SH-SY5Y (cell line): ENCODE measurements at regions not wholly inside any gene's neighbourhood (a gene's known extent, or its start where the extent isn't known, plus 50 kb on each side); places are given as distances from the start of the nearest gene placed in this dataset.

Experiments
- GATA2 ChIP-seq: IDR thresholded peaks from 2 replicates; pipeline ENCODE4 v1.6.1; 2011; ENCODE audit warnings: mild to moderate bottlenecking, low read depth, low read length
- GATA3 ChIP-seq: IDR thresholded peaks from 2 replicates; pipeline ENCODE4 v1.6.1; 2011; ENCODE audit warnings: low read depth, mild to moderate bottlenecking, low read length, moderate library complexity

DNA sequence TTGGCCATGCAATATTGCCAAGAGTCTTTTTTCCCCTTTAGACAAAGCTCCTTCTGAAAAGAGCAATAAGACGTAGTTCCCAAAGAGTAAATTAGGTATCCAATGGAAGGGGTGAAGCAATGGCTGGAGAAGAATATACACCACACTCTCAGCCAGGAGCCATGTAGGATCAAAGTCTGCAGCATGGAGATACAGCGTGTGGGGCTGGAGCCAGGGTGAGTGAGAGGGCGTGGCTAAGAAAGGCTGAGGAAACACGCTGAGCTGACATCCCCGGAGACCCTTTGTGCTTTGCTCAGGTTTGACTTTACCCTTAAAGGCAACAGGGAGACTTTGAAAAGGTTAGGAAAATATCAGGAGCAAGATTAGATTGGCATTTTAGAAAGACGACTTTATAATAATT, 87.1 kb upstream of the ELL2 start:
- TF ChIP-seq GATA2 (no peak), GATA3 (no peak)

DNA sequence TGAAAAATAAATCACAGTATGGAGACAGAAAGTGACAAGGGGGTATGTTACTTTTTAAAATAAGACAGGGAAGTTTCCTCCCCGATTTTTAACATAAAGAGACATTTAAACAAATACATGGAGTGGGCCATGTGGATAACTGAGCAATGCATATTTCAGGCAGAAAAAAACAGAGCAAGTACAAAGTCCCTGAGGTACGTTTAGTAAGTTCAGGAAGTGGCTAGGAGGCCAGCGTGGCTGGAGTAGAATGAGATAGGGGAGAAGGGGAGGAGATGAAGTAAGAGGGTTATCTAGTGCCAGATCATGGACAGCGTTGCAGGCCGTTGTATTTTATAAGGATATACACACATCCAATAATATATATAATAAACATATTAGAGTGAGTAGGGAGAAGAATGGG, 84.2 kb upstream of the ELL2 start:
- TF ChIP-seq GATA2 (no peak), GATA3 (no peak)

DNA sequence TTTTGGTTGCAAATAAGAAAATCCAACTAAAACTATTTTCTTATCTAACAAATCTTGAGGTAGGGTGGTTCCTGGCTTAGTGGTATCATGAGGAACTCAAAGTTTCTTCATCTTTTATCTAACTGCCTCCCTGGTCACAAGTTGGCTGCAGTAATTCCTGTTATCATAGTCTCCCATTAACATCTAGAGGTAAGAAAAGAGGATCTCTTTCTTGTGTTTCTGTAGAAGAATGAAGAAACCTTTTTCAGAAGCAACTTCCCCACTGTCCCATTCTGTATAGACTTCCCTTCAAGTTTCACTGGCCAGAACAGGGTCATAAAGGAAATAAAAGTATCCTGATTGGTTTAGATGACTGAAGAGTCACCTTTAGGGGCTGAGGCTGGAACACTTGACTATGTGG, 81.8 kb upstream of the ELL2 start:
- no peak for TF ChIP-seq GATA2
- TF ChIP-seq GATA3 = no peak

DNA sequence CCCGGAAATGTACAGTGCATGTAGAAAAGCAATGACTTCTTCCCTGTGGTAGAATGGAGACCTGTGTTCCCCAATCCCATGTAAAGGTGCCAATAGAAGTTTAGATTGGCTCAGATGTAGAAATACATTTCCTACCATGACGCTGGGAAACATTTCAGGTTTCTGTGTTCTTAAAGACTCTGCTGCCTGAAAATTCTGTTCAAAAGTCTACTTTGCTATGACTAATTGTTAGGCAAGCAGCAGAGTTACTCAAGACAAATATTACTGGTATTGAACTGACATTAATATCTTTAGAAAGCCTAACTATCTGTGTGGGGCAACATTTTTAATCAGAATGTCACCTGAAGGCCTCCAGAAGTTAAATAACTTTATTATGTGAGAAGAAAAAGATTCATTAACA, 75.5 kb upstream of the ELL2 start:
- TF ChIP-seq GATA2 (no peak), GATA3 (no peak)

DNA sequence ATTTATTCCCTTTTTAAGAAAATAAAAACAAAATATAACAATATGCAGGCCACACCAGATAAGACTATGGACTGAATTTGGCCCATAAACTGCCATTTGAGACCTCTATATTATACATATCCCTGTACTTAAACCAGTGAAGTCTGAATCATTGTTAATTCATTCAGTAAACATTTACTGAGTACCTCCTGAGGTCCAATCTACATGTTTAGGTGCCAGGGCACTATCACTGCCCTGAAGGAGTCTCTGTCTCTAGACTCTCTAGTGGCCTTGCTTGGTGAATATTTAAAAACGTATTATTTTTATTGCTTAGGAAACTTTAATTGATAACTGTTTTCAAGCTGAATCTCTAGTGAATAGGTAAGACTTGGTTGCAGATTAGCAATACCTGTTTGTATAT, 74.7 kb upstream of the ELL2 start:
- no peak for TF ChIP-seq GATA3
- no peak for TF ChIP-seq GATA2

DNA sequence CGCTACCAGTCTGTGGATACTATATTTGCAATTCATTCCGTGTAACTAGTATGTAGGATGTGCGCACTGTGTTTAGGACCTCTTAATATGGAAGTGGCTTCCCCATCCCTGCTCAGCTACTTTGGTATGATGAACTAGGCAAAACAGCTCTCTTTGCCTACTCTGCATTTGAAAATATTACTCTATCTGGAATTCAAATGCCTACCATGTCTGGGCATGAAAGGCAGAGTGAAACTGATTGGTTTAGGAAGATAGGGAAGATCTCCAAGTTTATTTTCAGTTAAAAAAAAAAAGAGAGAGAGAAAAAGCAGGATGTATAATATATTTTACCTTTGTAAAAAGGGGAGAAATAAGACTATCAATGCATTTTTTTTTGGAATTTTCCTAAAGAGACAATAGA, 74.1 kb upstream of the ELL2 start:
- TF ChIP-seq GATA2 = no peak
- no peak for TF ChIP-seq GATA3

GRCh38 chr5:96033116-96033515, 71.5 kb upstream of the ELL2 start:
- TF ChIP-seq GATA3 = no peak
- no peak for TF ChIP-seq GATA2

GRCh38 chr5:96031811-96032261, 70.2 kb upstream of the ELL2 start:
- TF ChIP-seq GATA3 = no peak
- TF ChIP-seq GATA2 = no peak

DNA sequence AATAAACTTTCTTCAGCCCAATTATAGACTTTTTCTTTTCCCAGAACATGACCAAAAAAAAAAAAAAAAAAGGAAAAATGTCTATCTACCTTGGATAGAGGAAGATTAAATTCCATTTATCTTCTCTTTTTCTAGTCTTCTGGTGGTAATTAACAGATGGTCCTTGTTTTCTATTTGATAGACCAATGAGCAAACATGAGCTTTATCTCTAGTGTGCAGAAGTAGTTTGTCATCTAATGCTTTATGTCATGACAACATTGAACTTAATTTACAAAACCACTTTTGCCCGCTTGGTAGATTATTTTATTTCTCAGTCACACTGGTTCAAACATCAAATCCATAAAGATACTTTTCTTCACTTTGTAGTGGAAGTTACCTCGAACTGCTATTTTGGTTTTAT, 69.5 kb upstream of the ELL2 start:
- TF ChIP-seq GATA2 = no peak
- TF ChIP-seq GATA3 = no peak

GRCh38 chr5:96026406-96027041, 64.9 kb upstream of the ELL2 start:
- TF ChIP-seq GATA2 (no peak), GATA3 (no peak)

GRCh38 chr5:96024683-96025475, 63.2 kb upstream of the ELL2 start:
- no peak for TF ChIP-seq GATA3
- TF ChIP-seq GATA2 = no peak

- no peak for TF ChIP-seq GATA2
- TF ChIP-seq GATA3 = no peak
Observed at GRCh38 chr5:96023518-96023917, 61.9 kb upstream of the ELL2 start.

DNA sequence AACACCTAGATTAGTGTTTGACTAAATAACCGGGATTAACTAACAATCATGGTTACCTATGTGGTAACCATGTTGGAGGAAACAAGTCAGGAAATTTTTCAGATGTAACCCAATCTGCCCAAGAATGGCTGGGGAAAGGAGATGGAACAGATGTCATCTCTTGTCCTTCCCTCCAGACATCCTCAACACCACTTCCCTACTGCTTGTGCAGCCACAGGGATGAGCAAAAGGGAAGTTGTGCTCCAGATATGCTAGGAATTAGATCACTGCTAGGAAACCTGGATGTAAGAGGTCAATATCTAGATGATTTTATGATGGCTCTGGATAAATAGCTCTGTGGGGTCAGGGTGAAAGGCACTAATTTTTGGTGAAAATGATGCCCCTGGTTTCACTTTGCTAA, 61.3 kb upstream of the ELL2 start:
- no peak for TF ChIP-seq GATA2
- no peak for TF ChIP-seq GATA3

DNA sequence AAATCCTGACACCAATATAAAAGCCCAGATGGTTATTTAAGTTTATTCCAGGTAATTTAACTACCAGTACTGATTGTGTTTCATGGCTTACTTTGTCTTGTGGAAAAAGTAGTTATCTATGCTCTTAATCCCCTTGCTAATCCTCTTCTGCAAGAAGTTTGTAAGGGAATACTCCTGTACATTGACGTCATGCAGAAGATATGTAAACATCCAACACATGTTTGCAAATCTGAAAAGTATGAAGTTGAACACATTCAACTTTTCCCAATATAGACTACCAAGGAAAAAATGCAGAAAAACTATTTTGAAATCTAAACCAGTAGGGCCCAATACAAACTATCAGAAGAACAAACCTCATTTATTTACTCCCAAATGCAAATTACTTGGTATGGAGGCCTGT, 56.3 kb upstream of the ELL2 start:
- TF ChIP-seq GATA3 (no peak), GATA2 (no peak)

GRCh38 chr5:96016216-96016615, 54.6 kb upstream of the ELL2 start:
- TF ChIP-seq GATA3 (no peak), GATA2 (no peak)

DNA sequence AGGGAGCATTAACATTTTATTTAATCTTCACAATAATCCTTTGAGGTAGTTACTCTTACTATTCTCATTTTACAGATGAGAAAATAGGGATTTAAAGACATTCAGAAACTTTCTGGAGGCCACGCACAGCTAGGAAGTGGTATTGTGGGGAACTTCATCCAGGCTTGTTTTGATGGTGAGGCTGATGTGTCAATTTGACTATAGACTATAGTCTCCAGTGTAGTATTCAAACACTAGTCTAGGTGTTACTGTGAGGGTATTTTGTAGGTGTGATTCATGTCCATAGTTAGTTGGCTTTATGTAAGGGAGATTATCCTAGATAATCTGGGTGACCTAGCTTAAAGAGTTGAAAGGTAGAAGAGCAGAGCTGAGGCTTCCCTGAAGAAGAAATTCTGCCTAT, 54.1 kb upstream of the ELL2 start:
- TF ChIP-seq GATA2 = no peak
- no peak for TF ChIP-seq GATA3
